Neural cell (in vitro differentiated cells): ENCODE measurements at regions not wholly inside any gene's neighbourhood (a gene's known extent, or its start where the extent isn't known, plus 50 kb on each side); places are given as distances from the start of the nearest gene placed in this dataset.

Experiments used
- CTCF ChIP-seq: fragments of 450-650 bp; IDR thresholded peaks from 2 replicates; pipeline ENCODE4 v1.5.1; 2014; ENCODE audit warnings: antibody characterized with exemption, mild to moderate bottlenecking, moderate library complexity; ENCODE audit not compliant: poor library complexity, severe bottlenecking
- EZH2 ChIP-seq: fragments of 200-600, 300-800 bp; shearing (Covaris generic), sonication (generic); IDR thresholded peaks from 2 replicates; pipeline ENCODE4 v1.6.1; 2014; ENCODE audit warnings: antibody characterized with exemption, low read length, borderline replicate concordance, mild to moderate bottlenecking; ENCODE audit not compliant: insufficient read depth, poor library complexity, severe bottlenecking
- MXI1 ChIP-seq: fragments of 450-650 bp; conservative IDR thresholded peaks from 2 replicates; pipeline ENCODE4 v1.6.1; 2014; ENCODE audit warnings: antibody characterized with exemption, mild to moderate bottlenecking; ENCODE audit not compliant: poor library complexity, severe bottlenecking
- POLR2AphosphoS5 ChIP-seq: IDR thresholded peaks from 2 replicates; pipeline ENCODE4 v1.6.1; 2012
- RAD21 ChIP-seq: fragments of 450-650 bp; conservative IDR thresholded peaks from 2 replicates; pipeline ENCODE4 v1.6.1; 2014; ENCODE audit warnings: antibody characterized with exemption, mild to moderate bottlenecking, moderate library complexity
- REST ChIP-seq: IDR thresholded peaks from 2 replicates; pipeline ENCODE4 v1.6.1; 2012; ENCODE audit warnings: borderline replicate concordance

- TF ChIP-seq REST (no peak), POLR2AphosphoS5 (no peak), RAD21 (no peak), EZH2 (no peak), CTCF (no peak), MXI1 (no peak)
Measured at GRCh38 chr6:145244349-145245100, 490.8 kb downstream of the EPM2A start.
